MCF 10A (cell line): ENCODE measurements at regions not wholly inside any gene's neighbourhood (a gene's known extent, or its start where the extent isn't known, plus 50 kb on each side); places are given as distances from the start of the nearest gene placed in this dataset.

Experiments
- BruUV-seq: library from RNA; stranded (reverse); fragments of 400-500 nt; replicated peaks from 2 replicates; lab custom pipeline; 2021; lab: Mats Ljungman, UMichigan
- CTCF ChIA-PET: fragments of 300-600 bp; sonication (Branson Sonifier 250); formaldehyde crosslinking; extraction: SDS; loops from one replicate; lab custom pipeline; 2021; ENCODE audit warnings: antibody characterized with exemption, inconsistent platforms; lab: Yijun Ruan, JAX
- POLR2A ChIA-PET: fragments of 300-600, 350-650 bp; sonication (Branson Sonifier 250); formaldehyde crosslinking; extraction: SDS; loops from one replicate; lab custom pipeline; 2020; ENCODE audit warnings: antibody characterized with exemption, inconsistent platforms; lab: Yijun Ruan, JAX
- DNase-seq: peaks from one replicate; pipeline ENCODE4 v3.0.0-alpha.2; 2018; ENCODE audit not compliant: unreplicated experiment
- H3K27ac Mint-ChIP-seq: one replicate; pipeline ENCODE4 v1.8.0; 2022; ENCODE audit warnings: mild to moderate bottlenecking, low read depth, mixed read lengths; ENCODE audit not compliant: unreplicated experiment
- H3K27me3 Mint-ChIP-seq: one replicate; pipeline ENCODE4 v1.8.0; 2022; ENCODE audit warnings: mixed read lengths; ENCODE audit not compliant: insufficient read depth, unreplicated experiment
- H3K36me3 Mint-ChIP-seq: one replicate; pipeline ENCODE4 v1.8.0; 2022; ENCODE audit warnings: mild to moderate bottlenecking, moderate library complexity, mixed read lengths; ENCODE audit not compliant: insufficient read depth, unreplicated experiment
- H3K4me1 Mint-ChIP-seq: one replicate; pipeline ENCODE4 v1.8.0; 2022; ENCODE audit warnings: mixed read lengths; ENCODE audit not compliant: insufficient read depth, unreplicated experiment
- H3K4me3 Mint-ChIP-seq: one replicate; pipeline ENCODE4 v1.8.0; 2022; ENCODE audit warnings: mild to moderate bottlenecking, moderate library complexity, mixed read lengths; ENCODE audit not compliant: unreplicated experiment
- H3K9me3 Mint-ChIP-seq: one replicate; pipeline ENCODE4 v1.8.0; 2022; ENCODE audit warnings: mixed read lengths; ENCODE audit not compliant: unreplicated experiment
- intact Hi-C: fragments of 100-400 bp; cut with micrococcal nuclease; formaldehyde crosslinking; loops from 2 replicates; pipeline ENCODE4 v1.14.1; 2022
- TF ChIP-seq, protein P1 (sequence below): fragments of 200-600 bp; IDR thresholded peaks from one replicate; pipeline ENCODE4 v1.8.0; 2022; ENCODE audit warnings: antibody characterized with exemption, mild to moderate bottlenecking; ENCODE audit not compliant: unreplicated experiment

DNA sequence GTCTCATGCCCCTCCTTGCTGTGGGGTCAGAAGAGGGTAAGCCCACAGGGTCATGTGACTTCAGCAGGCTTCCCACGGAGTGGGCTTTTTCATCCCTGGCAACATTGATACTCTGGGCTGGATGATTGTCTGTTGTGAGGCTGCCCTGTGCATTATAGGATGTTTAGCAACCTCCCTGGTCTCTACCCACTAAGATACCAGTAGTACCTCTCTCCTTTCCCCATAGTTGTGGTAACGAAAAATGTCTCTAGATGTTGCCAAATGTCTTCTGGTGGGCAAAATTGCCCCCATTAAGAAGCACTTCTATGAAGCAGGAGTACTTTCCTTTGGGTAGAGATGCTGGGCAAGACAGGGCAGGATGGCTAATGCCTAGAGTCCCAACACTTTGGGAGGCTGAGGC, 232.5 kb upstream of the ZNF217 start:
- TF ChIP-seq, protein P1, sequence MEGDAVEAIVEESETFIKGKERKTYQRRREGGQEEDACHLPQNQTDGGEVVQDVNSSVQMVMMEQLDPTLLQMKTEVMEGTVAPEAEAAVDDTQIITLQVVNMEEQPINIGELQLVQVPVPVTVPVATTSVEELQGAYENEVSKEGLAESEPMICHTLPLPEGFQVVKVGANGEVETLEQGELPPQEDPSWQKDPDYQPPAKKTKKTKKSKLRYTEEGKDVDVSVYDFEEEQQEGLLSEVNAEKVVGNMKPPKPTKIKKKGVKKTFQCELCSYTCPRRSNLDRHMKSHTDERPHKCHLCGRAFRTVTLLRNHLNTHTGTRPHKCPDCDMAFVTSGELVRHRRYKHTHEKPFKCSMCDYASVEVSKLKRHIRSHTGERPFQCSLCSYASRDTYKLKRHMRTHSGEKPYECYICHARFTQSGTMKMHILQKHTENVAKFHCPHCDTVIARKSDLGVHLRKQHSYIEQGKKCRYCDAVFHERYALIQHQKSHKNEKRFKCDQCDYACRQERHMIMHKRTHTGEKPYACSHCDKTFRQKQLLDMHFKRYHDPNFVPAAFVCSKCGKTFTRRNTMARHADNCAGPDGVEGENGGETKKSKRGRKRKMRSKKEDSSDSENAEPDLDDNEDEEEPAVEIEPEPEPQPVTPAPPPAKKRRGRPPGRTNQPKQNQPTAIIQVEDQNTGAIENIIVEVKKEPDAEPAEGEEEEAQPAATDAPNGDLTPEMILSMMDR = no peak
- no peaks in the 10 kb centered on the region for H3K9me3 Mint-ChIP-seq
- CTCF ChIA-PET = interaction anchor here (0.6 to 1.4 kb wide), 5 partner anchors 51 to 248 kb away, joined by 3 to 5 read pairs (median 4); no protein-coding TSS in a partner anchor
- no peaks in the 10 kb centered on the region for H3K36me3 Mint-ChIP-seq
- H3K4me1 Mint-ChIP-seq = peaks cover 37% of the 10 kb centered on the region
- DNase-seq = no peak
- BruUV-seq = no TSS peak
- no peak overlapping the region for H3K4me3 Mint-ChIP-seq
- intact Hi-C loops = loop anchor here (5.0 kb wide), 1 partner anchor 89 kb away; no protein-coding TSS in a partner anchor
- no peaks in the 10 kb centered on the region for H3K27me3 Mint-ChIP-seq
- POLR2A ChIA-PET = interaction anchor here (0.9 to 4.5 kb wide), 4 partner anchors 9 to 203 kb away, joined by 3 to 88 read pairs (median 42); no protein-coding TSS in a partner anchor
- H3K27ac Mint-ChIP-seq = peak overlapping the region; percentile 98

DNA sequence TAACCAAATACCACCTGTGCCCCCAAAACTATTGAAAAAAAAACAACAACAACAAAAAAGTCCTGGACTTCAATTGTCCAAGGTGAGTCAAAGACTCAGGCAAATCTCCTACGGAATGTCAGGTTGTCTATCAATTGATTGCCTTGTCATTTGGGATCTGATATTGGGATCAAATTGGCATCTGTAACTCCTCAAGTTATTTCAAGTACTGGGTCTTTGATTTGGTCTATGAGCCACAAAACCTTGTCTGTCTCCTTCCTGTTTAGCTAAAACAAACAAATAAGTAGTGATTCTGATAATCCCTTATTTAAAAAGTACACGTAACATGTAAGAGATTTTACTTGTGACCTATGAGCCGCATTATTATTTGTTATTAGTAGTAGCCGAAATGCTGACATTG, 231.6 kb upstream of the ZNF217 start:
- POLR2A ChIA-PET = interaction anchor here (0.8 to 4.5 kb wide), 6 partner anchors 8 to 115 kb away, joined by 3 to 88 read pairs (median 4); no protein-coding TSS in a partner anchor
- BruUV-seq = no TSS peak
- H3K9me3 Mint-ChIP-seq = no peaks in the 10 kb centered on the region
- TF ChIP-seq, protein P1 = no peak
- intact Hi-C loops = loop anchor here (5.0 kb wide), 1 partner anchor 88 kb away; no protein-coding TSS in a partner anchor
- H3K27me3 Mint-ChIP-seq = no peaks in the 10 kb centered on the region
- peak overlapping the region; percentile 98 for H3K27ac Mint-ChIP-seq
- H3K4me3 Mint-ChIP-seq = no peak overlapping the region
- peaks cover 39% of the 10 kb centered on the region for H3K4me1 Mint-ChIP-seq
- CTCF ChIA-PET = interaction anchor here (0.8 to 1.4 kb wide), 3 partner anchors 51 to 230 kb away, joined by 3 to 5 read pairs (median 4); no protein-coding TSS in a partner anchor
- H3K36me3 Mint-ChIP-seq = no peaks in the 10 kb centered on the region
- no peak for DNase-seq

DNA sequence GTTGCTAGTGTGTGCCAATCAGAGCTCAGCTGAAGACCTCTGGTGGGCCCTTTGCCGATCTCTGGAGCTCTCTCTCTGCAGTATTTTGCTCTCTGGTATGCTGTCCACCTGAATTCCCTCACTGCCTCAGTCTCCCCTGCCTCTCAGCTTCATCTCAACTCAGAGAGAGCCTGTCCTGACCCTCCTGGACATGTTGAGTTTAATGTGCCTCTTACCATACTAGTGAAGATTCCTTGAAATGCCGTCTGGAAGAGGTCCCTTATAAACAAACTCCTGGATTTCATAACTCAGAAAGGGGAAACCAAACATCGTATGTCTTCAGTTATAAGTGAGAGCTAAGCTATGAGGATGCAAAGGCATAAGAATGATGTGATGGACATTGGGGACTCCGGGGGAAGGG, 231.1 kb upstream of the ZNF217 start:
- Mint-ChIP-seq H3K36me3 (no peaks in the 10 kb centered on the region), H3K4me1 (peaks cover 42% of the 10 kb centered on the region), H3K27ac (no peak overlapping the region), H3K4me3 (no peak overlapping the region), H3K9me3 (no peaks in the 10 kb centered on the region), H3K27me3 (no peaks in the 10 kb centered on the region)
- BruUV-seq = no TSS peak
- CTCF ChIA-PET = interaction anchor here (0.5 to 1.4 kb wide), 4 partner anchors 83 to 229 kb away, joined by 3 to 5 read pairs (median 3); no protein-coding TSS in a partner anchor
- TF ChIP-seq, protein P1 = no peak
- POLR2A ChIA-PET = interaction anchor here (0.8 to 4.5 kb wide), 6 partner anchors 15 to 73 kb away, joined by 3 to 88 read pairs (median 4); no protein-coding TSS in a partner anchor
- intact Hi-C loops = loop anchor here (5.0 kb wide), 1 partner anchor 87 kb away; no protein-coding TSS in a partner anchor
- no peak for DNase-seq

DNA sequence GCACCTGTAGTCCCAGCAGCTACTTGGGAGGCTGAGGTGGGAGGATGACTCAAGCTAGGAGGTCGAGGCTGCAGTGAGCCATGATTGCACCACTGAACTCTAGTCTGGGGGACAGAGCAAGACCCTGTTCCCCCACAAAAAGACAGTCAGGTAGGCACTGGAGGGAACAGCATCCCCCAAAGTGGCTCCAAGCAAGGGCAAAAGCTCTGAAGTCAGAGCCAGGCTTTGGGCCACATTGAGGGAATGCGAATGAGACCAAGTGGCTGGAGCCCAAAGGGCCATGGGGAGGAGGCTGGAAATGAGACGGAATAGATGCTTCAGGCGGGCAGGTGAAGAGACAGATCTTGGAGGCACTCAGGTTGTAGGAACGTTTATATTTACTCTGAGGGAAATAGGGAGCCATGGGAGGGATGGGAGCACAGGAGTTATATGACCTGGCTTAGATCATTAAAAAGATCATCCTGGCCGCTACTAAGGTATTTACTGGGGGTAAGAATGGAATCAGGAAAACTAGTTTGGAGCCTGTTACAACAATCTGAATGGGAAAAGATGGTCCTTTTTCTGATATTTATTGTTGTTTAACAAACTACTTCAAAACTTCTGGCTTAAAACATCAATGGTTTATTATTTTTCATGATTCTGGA, 229.6 kb upstream of the ZNF217 start:
- ChIA-PET POLR2A (interaction anchor here (1.2 to 1.3 kb wide), 2 partner anchors 71 to 88 kb away, joined by 3 to 7 read pairs; no protein-coding TSS in a partner anchor), CTCF (interaction anchor here (0.6 to 2.0 kb wide), 3 partner anchors 13 to 93 kb away, joined by 3 to 8 read pairs (median 3); no protein-coding TSS in a partner anchor)
- BruUV-seq = no TSS peak
- H3K9me3 Mint-ChIP-seq = no peaks in the 10 kb centered on the region
- intact Hi-C loops = no loop called here
- H3K27ac Mint-ChIP-seq = no peak overlapping the region
- H3K27me3 Mint-ChIP-seq = no peaks in the 10 kb centered on the region
- H3K36me3 Mint-ChIP-seq = no peaks in the 10 kb centered on the region
- no peak overlapping the region for H3K4me3 Mint-ChIP-seq
- no peak for DNase-seq
- TF ChIP-seq, protein P1 = no peak
- H3K4me1 Mint-ChIP-seq = peaks cover 32% of the 10 kb centered on the region
